Small intestine (tissue), 7 donors: ENCODE measurements at regions not wholly inside any gene's neighbourhood (a gene's known extent, or its start where the extent isn't known, plus 50 kb on each side); places are given as distances from the start of the nearest gene placed in this dataset.

Experiments
- DNase-seq, 2 donors: peaks; one replicate each; pipeline versions ENCODE4 v3.0.0 to v3.0.0-alpha.2; 2013
- FAIRE-seq: peaks from 2 replicates; lab custom pipeline; 2012; peaks lifted over from hg19 to GRCh38; lab: Jason Lieb, UNC
- H3K27ac ChIP-seq, 3 donors: one replicate each; pipeline ENCODE4 v1.5.1; 2013; ENCODE audit warnings: low read length in 2 of 3, mild to moderate bottlenecking in 2 of 3, control low read depth in 1 of 3, inconsistent platforms in 1 of 3, low read depth in 1 of 3, moderate library complexity in 1 of 3
- H3K27me3 ChIP-seq, 3 donors: one replicate each; pipeline ENCODE4 v1.6.1; 2013; ENCODE audit warnings: low read length in 3 of 3, inconsistent platforms in 1 of 3; ENCODE audit not compliant: control insufficient read depth in 3 of 3, insufficient read depth in 3 of 3
- H3K36me3 ChIP-seq, 3 donors: one replicate each; pipeline ENCODE4 v1.6.1; 2013; ENCODE audit warnings: low read length in 3 of 3, inconsistent platforms in 1 of 3, low read depth in 1 of 3, mild to moderate bottlenecking in 1 of 3, moderate library complexity in 1 of 3; ENCODE audit not compliant: control insufficient read depth in 3 of 3, insufficient read depth in 2 of 3
- H3K4me1 ChIP-seq, 3 donors: one replicate each; pipeline ENCODE4 v1.6.1; 2013; ENCODE audit warnings: low read length in 2 of 3, inconsistent platforms in 1 of 3, low read depth in 1 of 3, mild to moderate bottlenecking in 1 of 3, moderate library complexity in 1 of 3; ENCODE audit not compliant: control insufficient read depth in 3 of 3, insufficient read depth in 2 of 3
- H3K4me3 ChIP-seq, 3 donors: one replicate each; pipeline ENCODE4 v1.5.1; 2013; ENCODE audit warnings: low read length in 3 of 3, control low read depth in 1 of 3, inconsistent platforms in 1 of 3, low read depth in 1 of 3, mild to moderate bottlenecking in 1 of 3, moderate library complexity in 1 of 3
- H3K9me3 ChIP-seq, 2 donors: one replicate each; pipeline ENCODE4 v1.6.1; 2013; ENCODE audit warnings: low read depth in 1 of 2, low read length in 1 of 2; ENCODE audit not compliant: control insufficient read depth in 2 of 2, insufficient read depth in 1 of 2
- WGBS, 3 donors: extraction: QIAGEN DNeasy Blood & Tissue Kit; methylation state at CpG; one replicate each; pipeline ENCODE4 v1.1.7; 2013; 5-methylcytosine and 5-hydroxymethylcytosine counted together
- donor health status: healthy with polysubstance abuse.
- donor health status: control.
- donor health status: control.
- donor health status: Bipolar disorder and iron deficiency.
- donor health status: healthy.

GRCh38 chr3:124516333-124516732 lies 213.9 kb upstream of the UMPS start:
- Histone ChIP-seq H3K4me3 (no peak overlapping the region), H3K27me3 (no peaks in the 10 kb centered on the region), H3K36me3 (no peaks in the 10 kb centered on the region), H3K9me3 (no peaks in the 10 kb centered on the region), H3K4me1 (peaks cover 0 to 6% (median 0%) of the 10 kb centered on the region in 3 donors), H3K27ac (no peak overlapping the region)
- FAIRE-seq (no peak), DNase-seq (no peak)
- 80 to 92% (median 86%) methylated on average over 1 of the region's 1 CpG for WGBS, 3 donors

- no peak for FAIRE-seq
- no peaks in the 10 kb centered on the region for H3K27me3 ChIP-seq
- DNase-seq, result no peak
- no peak overlapping the region for H3K4me3 ChIP-seq
- no peaks in the 10 kb centered on the region for H3K36me3 ChIP-seq
- whole genome bisulfite sequencing, 3 donors, result 83 to 89% (median 88%) methylated on average over 2 of the region's 2 CpGs
- peaks cover 0 to 6% (median 0%) of the 10 kb centered on the region in 3 donors for H3K4me1 ChIP-seq
- no peak overlapping the region for H3K27ac ChIP-seq
- H3K9me3 ChIP-seq, result no peaks in the 10 kb centered on the region
These were observed 212.9 kb upstream of the UMPS start for GRCh38 chr3:124517306-124517705.

DNA sequence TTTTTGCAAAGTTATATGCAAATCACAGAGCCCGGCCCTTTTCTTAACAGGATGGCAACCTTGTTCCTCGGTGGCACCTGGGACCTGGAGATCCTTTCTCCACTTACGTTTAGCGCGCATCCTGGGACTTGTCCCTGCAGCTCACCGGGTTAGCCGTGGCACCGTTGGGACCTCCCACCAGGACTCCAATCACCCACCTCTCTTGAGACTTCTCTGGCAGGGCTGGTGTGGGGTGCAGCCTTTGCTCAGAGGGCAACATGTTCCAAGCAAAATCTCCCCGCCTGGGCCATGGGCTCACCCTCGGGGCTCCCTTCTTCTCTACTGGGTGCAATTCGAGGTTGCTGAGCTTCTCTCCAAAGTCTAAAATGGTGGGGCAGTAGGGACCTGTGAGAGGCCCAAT lies 211.9 kb upstream of the UMPS start:
- Histone ChIP-seq H3K4me1 (peaks cover 0 to 1% (median 0%) of the 10 kb centered on the region in 3 donors), H3K9me3 (no peaks in the 10 kb centered on the region), H3K4me3 (no peak overlapping the region), H3K27ac (no peak overlapping the region), H3K36me3 (no peaks in the 10 kb centered on the region), H3K27me3 (no peaks in the 10 kb centered on the region)
- WGBS, 3 donors, result 94 to 99% (median 94%) methylated on average over 11 of the region's 11 CpGs
- DNase-seq (no peak), FAIRE-seq (no peak)

DNA sequence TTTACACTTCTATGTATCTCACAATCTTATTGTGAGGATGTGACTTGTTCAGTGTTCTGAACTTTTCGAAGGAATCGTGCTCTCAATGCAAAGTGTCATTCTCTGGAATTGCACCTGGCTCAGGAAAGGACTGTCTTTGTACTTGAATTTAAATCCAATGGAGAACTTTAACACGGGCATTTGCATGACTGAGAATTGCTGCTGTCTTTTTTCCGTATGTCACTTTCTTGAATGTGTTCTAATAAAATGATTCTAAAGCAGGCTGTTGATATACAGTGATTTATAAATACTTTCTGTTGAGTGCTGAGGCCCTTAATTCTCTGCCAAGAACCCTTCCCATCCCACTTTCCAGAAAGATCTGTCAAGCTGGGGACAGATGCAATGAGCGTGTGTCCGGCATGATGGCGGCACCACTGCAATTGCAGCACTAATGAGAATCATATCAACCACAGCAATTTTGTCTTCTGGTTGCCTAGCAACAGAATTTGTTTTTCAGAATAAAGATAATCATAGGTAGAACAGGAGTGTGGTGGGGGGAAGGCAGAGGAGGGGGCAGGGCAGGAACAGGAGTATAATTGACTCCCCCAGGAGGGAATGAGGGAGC lies 210.6 kb upstream of the UMPS start:
- H3K9me3 ChIP-seq, result no peaks in the 10 kb centered on the region
- H3K4me1 ChIP-seq, result no peaks in the 10 kb centered on the region
- no peak overlapping the region for H3K4me3 ChIP-seq
- no peak overlapping the region for H3K27ac ChIP-seq
- no peaks in the 10 kb centered on the region for H3K27me3 ChIP-seq
- FAIRE-seq, result no peak
- no peaks in the 10 kb centered on the region for H3K36me3 ChIP-seq
- no peak for DNase-seq
- WGBS, 3 donors, result 84 to 89% (median 85%) methylated on average over 7 of the region's 7 CpGs

GRCh38 chr3:124520970-124521369 lies 209.3 kb upstream of the UMPS start:
- no peak overlapping the region for H3K27ac ChIP-seq
- H3K27me3 ChIP-seq, result no peaks in the 10 kb centered on the region
- H3K9me3 ChIP-seq, result no peaks in the 10 kb centered on the region
- peak in 1 of 2 donors; percentile 9 for DNase-seq
- H3K4me1 ChIP-seq, result no peaks in the 10 kb centered on the region
- H3K36me3 ChIP-seq, result no peaks in the 10 kb centered on the region
- WGBS, 3 donors, result 46 to 59% (median 54%) methylated on average over 5 of the region's 5 CpGs
- no peak for FAIRE-seq
- no peak overlapping the region for H3K4me3 ChIP-seq

DNA sequence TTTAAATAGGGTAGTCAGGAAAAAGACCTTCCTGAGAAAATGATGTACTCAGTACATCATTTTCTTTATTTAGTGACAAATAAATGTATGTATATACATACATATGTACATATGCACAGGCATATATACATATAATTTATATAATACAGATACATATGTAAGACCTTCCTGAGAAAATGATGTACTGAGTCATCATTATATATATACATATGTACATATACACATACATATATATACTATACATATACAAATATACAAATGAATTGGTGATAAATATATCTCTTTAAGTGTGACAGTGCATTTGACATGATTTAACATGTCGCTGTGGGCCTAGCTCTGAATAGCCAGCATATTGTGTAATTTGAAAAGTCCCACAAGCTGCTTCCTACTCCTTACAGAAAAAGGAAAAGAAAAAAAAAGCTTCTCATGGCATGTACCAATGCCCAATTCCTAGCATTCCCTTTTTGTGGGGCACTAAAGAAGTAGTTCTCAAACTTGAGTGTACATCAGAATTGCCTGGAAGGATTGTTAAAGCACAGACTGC lies 208.1 kb upstream of the UMPS start:
- H3K4me1 ChIP-seq, result no peaks in the 10 kb centered on the region
- no peaks in the 10 kb centered on the region for H3K9me3 ChIP-seq
- H3K4me3 ChIP-seq, result no peak overlapping the region
- FAIRE-seq (no peak), DNase-seq (no peak)
- H3K36me3 ChIP-seq, result no peaks in the 10 kb centered on the region
- WGBS, 3 donors, result 89 to 96% (median 95%) methylated on average over 1 of the region's 1 CpG
- H3K27me3 ChIP-seq, result no peaks in the 10 kb centered on the region
- no peak overlapping the region for H3K27ac ChIP-seq

GRCh38 chr3:124526601-124527000 lies 203.7 kb upstream of the UMPS start:
- no peaks in the 10 kb centered on the region for H3K4me1 ChIP-seq
- FAIRE-seq (no peak), DNase-seq (no peak)
- no peaks in the 10 kb centered on the region for H3K9me3 ChIP-seq
- no peaks in the 10 kb centered on the region for H3K27me3 ChIP-seq
- no peaks in the 10 kb centered on the region for H3K36me3 ChIP-seq
- WGBS, 3 donors, result 80 to 96% (median 93%) methylated on average over 1 of the region's 1 CpG
- no peak overlapping the region for H3K27ac ChIP-seq
- no peak overlapping the region for H3K4me3 ChIP-seq

GRCh38 chr3:124529826-124530571 lies 200.3 kb upstream of the UMPS start:
- 77 to 87% (median 83%) methylated on average over 3 of the region's 3 CpGs for WGBS, 3 donors
- no peak overlapping the region for H3K4me3 ChIP-seq
- H3K4me1 ChIP-seq, result no peaks in the 10 kb centered on the region
- H3K27me3 ChIP-seq, result no peaks in the 10 kb centered on the region
- FAIRE-seq (no peak), DNase-seq (no peak)
- H3K9me3 ChIP-seq, result no peaks in the 10 kb centered on the region
- no peaks in the 10 kb centered on the region for H3K36me3 ChIP-seq
- no peak overlapping the region for H3K27ac ChIP-seq
